HEK293T (cell line): ENCODE measurements at regions not wholly inside any gene's neighbourhood (a gene's known extent, or its start where the extent isn't known, plus 50 kb on each side); places are given as distances from the start of the nearest gene placed in this dataset.

Source experiments
- BHLHE40 ChIP-seq: fragments of 450-650 bp; IDR thresholded peaks from 2 replicates; pipeline ENCODE4 v1.6.1; 2016; ENCODE audit warnings: mild to moderate bottlenecking, moderate library complexity, borderline replicate concordance
- ELF4 ChIP-seq: fragments of 450-650 bp; IDR thresholded peaks from 2 replicates; pipeline ENCODE4 v1.6.1; 2017; ENCODE audit warnings: antibody characterized with exemption
- FOXA1 ChIP-seq: fragments of 450-650 bp; IDR thresholded peaks from 2 replicates; pipeline ENCODE4 v1.6.1; 2016; ENCODE audit warnings: mild to moderate bottlenecking
- FOXK2 ChIP-seq: fragments of 450-650 bp; IDR thresholded peaks from 2 replicates; pipeline ENCODE4 v1.6.1; 2016; ENCODE audit warnings: mild to moderate bottlenecking
- HDGF ChIP-seq: fragments of 450-650 bp; IDR thresholded peaks from 2 replicates; pipeline ENCODE4 v1.6.1; 2017; ENCODE audit warnings: antibody characterized with exemption, borderline replicate concordance
- L3MBTL2 ChIP-seq: fragments of 450-650 bp; conservative IDR thresholded peaks from 2 replicates; pipeline ENCODE4 v1.6.1; 2016; ENCODE audit warnings: mild to moderate bottlenecking
- LEF1 ChIP-seq: fragments of 450-650 bp; IDR thresholded peaks from 2 replicates; pipeline ENCODE4 v1.6.1; 2017; ENCODE audit warnings: mild to moderate bottlenecking, borderline replicate concordance
- PKNOX1 ChIP-seq: fragments of 450-650 bp; IDR thresholded peaks from 2 replicates; pipeline ENCODE4 v1.6.1; 2016
- SP1 ChIP-seq: fragments of 450-650 bp; IDR thresholded peaks from 2 replicates; pipeline ENCODE4 v1.6.1; 2017

- TF ChIP-seq FOXA1, result no peak
- no peak for TF ChIP-seq HDGF
- no peak for TF ChIP-seq PKNOX1
- TF ChIP-seq BHLHE40, result no peak
- no peak for TF ChIP-seq SP1
- no peak for TF ChIP-seq L3MBTL2
- no peak for TF ChIP-seq LEF1
- TF ChIP-seq FOXK2, result no peak
- TF ChIP-seq ELF4, result no peak
These were observed 352.5 kb upstream of the CCDC179 start for GRCh38 chr11:23212807-23213206.
